Epithelial cell of prostate (primary cell): ENCODE measurements at regions not wholly inside any gene's neighbourhood (a gene's known extent, or its start where the extent isn't known, plus 50 kb on each side); places are given as distances from the start of the nearest gene placed in this dataset.
A peak's percentile ranks its signal among the peaks of the same experiment; 100 is the strongest.

Experiments used
- DNase-seq: peaks from one replicate; pipeline ENCODE4 v3.0.0-alpha.2; 2011; ENCODE audit warnings: low read depth, low spot score
- H3K27ac ChIP-seq: fragments of 450-650 bp; 2 replicates; pipeline ENCODE4 v1.5.1; 2017; ENCODE audit warnings: mild to moderate bottlenecking

- no peak overlapping the region for H3K27ac ChIP-seq
- DNase-seq = no peak
These were observed 640.4 kb downstream of the CDH11 start for GRCh38 chr16:64481497-64481896.

GRCh38 chr16:64478252-64478906 is 643.5 kb downstream of the CDH11 start:
- DNase-seq = no peak
- no peak overlapping the region for H3K27ac ChIP-seq

GRCh38 chr16:64475627-64476351 is 646.1 kb downstream of the CDH11 start:
- no peak for DNase-seq
- H3K27ac ChIP-seq = no peak overlapping the region

GRCh38 chr16:64470916-64471315 is 650.9 kb downstream of the CDH11 start:
- no peak for DNase-seq

GRCh38 chr16:64469906-64470702 is 651.8 kb downstream of the CDH11 start:
- peak; percentile 24 for DNase-seq
- peak overlapping the region; percentile 63 for H3K27ac ChIP-seq

More at GRCh38 chr16:64470916-64471315, 650.9 kb downstream of the CDH11 start:
- peak overlapping the region; percentile 63 for H3K27ac ChIP-seq

- no peak for DNase-seq
- peak overlapping the region; percentile 63 for H3K27ac ChIP-seq
These were observed 652.5 kb downstream of the CDH11 start for GRCh38 chr16:64469351-64469750.

GRCh38 chr16:64468515-64469090 is 653.3 kb downstream of the CDH11 start:
- no peak for DNase-seq

GRCh38 chr16:64459821-64460220 is 662.0 kb downstream of the CDH11 start:
- H3K27ac ChIP-seq = peak overlapping the region; percentile 31
- no peak for DNase-seq

More at GRCh38 chr16:64468515-64469090, 653.3 kb downstream of the CDH11 start:
- H3K27ac ChIP-seq = no peak overlapping the region

- peak overlapping the region; percentile 31 for H3K27ac ChIP-seq
- DNase-seq = no peak
These were observed 662.5 kb downstream of the CDH11 start for GRCh38 chr16:64459402-64459801.

- DNase-seq = no peak
- H3K27ac ChIP-seq = no peak overlapping the region
These were observed 666.6 kb downstream of the CDH11 start for GRCh38 chr16:64455275-64455674.

- no peak overlapping the region for H3K27ac ChIP-seq
- DNase-seq = no peak
These were observed 668.2 kb downstream of the CDH11 start for GRCh38 chr16:64453646-64454045.

- H3K27ac ChIP-seq = no peak overlapping the region
- no peak for DNase-seq
These were observed 669.4 kb downstream of the CDH11 start for GRCh38 chr16:64452446-64452845.

- no peak for DNase-seq
- no peak overlapping the region for H3K27ac ChIP-seq
These were observed 671.7 kb downstream of the CDH11 start for GRCh38 chr16:64450177-64450576.

GRCh38 chr16:64449506-64449905 is 672.4 kb downstream of the CDH11 start:
- DNase-seq = no peak
- H3K27ac ChIP-seq = no peak overlapping the region

GRCh38 chr16:64445649-64446048 is 676.2 kb downstream of the CDH11 start:
- H3K27ac ChIP-seq = no peak overlapping the region
- DNase-seq = no peak

- no peak overlapping the region for H3K27ac ChIP-seq
- no peak for DNase-seq
These were observed 676.6 kb downstream of the CDH11 start for GRCh38 chr16:64445245-64445644.

- H3K27ac ChIP-seq = no peak overlapping the region
- no peak for DNase-seq
These were observed 681.4 kb downstream of the CDH11 start for GRCh38 chr16:64440421-64440831.

- DNase-seq = no peak
- no peak overlapping the region for H3K27ac ChIP-seq
These were observed 681.9 kb downstream of the CDH11 start for GRCh38 chr16:64440005-64440404.

GRCh38 chr16:64437706-64438324 is 684.0 kb downstream of the CDH11 start:
- no peak overlapping the region for H3K27ac ChIP-seq
- DNase-seq = no peak

- DNase-seq = no peak
- no peak overlapping the region for H3K27ac ChIP-seq
These were observed 687.3 kb downstream of the CDH11 start for GRCh38 chr16:64434526-64435069.
